NCI-H2227 treated with DMSO at 0.1 percent for 48 hours (cell line): ENCODE measurements at regions not wholly inside any gene's neighbourhood (a gene's known extent, or its start where the extent isn't known, plus 50 kb on each side); places are given as distances from the start of the nearest gene placed in this dataset.
A peak's percentile ranks its signal among the peaks of the same experiment; 100 is the strongest.
"Not testable (repeated sequence)": the region's sequence is repeated elsewhere in the genome, so short reads cannot be mapped to it uniquely, and the experiment has no call there.

Experiments
- DNase-seq: peaks from one replicate; lab custom pipeline; 2025; lab: John Stamatoyannopoulos, UW

- DNase-seq, result no peak
These were observed 63.2 kb upstream of the SNX19 start for GRCh38 chr11:130979386-130979972.

GRCh38 chr11:130980071-130980862 lies 64.0 kb upstream of the SNX19 start:
- no peak for DNase-seq

GRCh38 chr11:130984241-130984640 lies 68.0 kb upstream of the SNX19 start:
- not testable (repeated sequence) for DNase-seq

- no peak for DNase-seq
These were observed 76.5 kb upstream of the SNX19 start for GRCh38 chr11:130992788-130993187.

GRCh38 chr11:130994043-130994442 lies 77.8 kb upstream of the SNX19 start:
- no peak for DNase-seq

- DNase-seq, result no peak
These were observed 79.0 kb upstream of the SNX19 start for GRCh38 chr11:130995266-130995665.

- no peak for DNase-seq
These were observed 81.0 kb upstream of the SNX19 start for GRCh38 chr11:130997278-130997677.

- no peak for DNase-seq
These were observed 82.8 kb upstream of the SNX19 start for GRCh38 chr11:130999086-130999485.

- peak; percentile 16 for DNase-seq
These were observed 83.9 kb upstream of the SNX19 start for GRCh38 chr11:130999992-131000770.

GRCh38 chr11:131002145-131002544 lies 85.9 kb upstream of the SNX19 start:
- no peak for DNase-seq

- DNase-seq, result no peak
These were observed 89.5 kb upstream of the SNX19 start for GRCh38 chr11:131005829-131006228.

- peak; percentile 29 for DNase-seq
These were observed 108.7 kb upstream of the SNX19 start for GRCh38 chr11:131025020-131025419.

- DNase-seq, result no peak
These were observed 109.3 kb upstream of the SNX19 start for GRCh38 chr11:131025421-131026125.

- DNase-seq, result no peak
These were observed 111.2 kb upstream of the SNX19 start for GRCh38 chr11:131027491-131027890.

- no peak for DNase-seq
These were observed 116.9 kb upstream of the SNX19 start for GRCh38 chr11:131033151-131033651.

- DNase-seq, result peak; percentile 75
These were observed 120.2 kb upstream of the SNX19 start for GRCh38 chr11:131036514-131036913.

GRCh38 chr11:131037873-131038272 lies 121.6 kb upstream of the SNX19 start:
- no peak for DNase-seq

GRCh38 chr11:131038597-131038996 lies 122.3 kb upstream of the SNX19 start:
- DNase-seq, result peak; percentile 18

- DNase-seq, result no peak
These were observed 125.2 kb upstream of the SNX19 start for GRCh38 chr11:131041331-131042040.

GRCh38 chr11:131042041-131042390 lies 125.7 kb upstream of the SNX19 start:
- DNase-seq, result no peak

- no peak for DNase-seq
These were observed 127.0 kb upstream of the SNX19 start for GRCh38 chr11:131043251-131043650.

GRCh38 chr11:131044851-131045250 lies 128.6 kb upstream of the SNX19 start:
- DNase-seq, result no peak
